Endothelial cell of umbilical vein (primary cell): ENCODE measurements at regions not wholly inside any gene's neighbourhood (a gene's known extent, or its start where the extent isn't known, plus 50 kb on each side); places are given as distances from the start of the nearest gene placed in this dataset.

ENCODE experiments used
- BruUV-seq: library from RNA; stranded (reverse); fragments of 400-500 nt; replicated peaks from 2 replicates; lab custom pipeline; 2021; lab: Mats Ljungman, UMichigan
- CTCF ChIA-PET: fragments of 300-600, 350-600 bp; sonication (Branson Sonifier 250); formaldehyde crosslinking; loops from one replicate; lab custom pipeline; 2021; ENCODE audit warnings: antibody characterized with exemption, inconsistent platforms; lab: Charles Lee
- POLR2A ChIA-PET: fragments of 300-600, 350-600 bp; sonication (Branson Sonifier 250); formaldehyde crosslinking; loops from one replicate; lab custom pipeline; 2021; ENCODE audit warnings: antibody characterized with exemption, inconsistent platforms; lab: Charles Lee
- DNase-seq: peaks from one replicate; pipeline ENCODE4 v3.0.0-alpha.2; 2011; ENCODE audit warnings: low read depth, low spot score
- FAIRE-seq: peaks from 2 replicates; lab custom pipeline; 2011; peaks lifted over from hg19 to GRCh38; lab: Jason Lieb, UNC
- H2AFZ ChIP-seq: 2 replicates; pipeline ENCODE4 v1.6.0; 2012; ENCODE audit warnings: low read depth, low read length, control low read depth, inconsistent platforms
- H3K27ac ChIP-seq: 2 replicates; pipeline ENCODE4 v1.5.1; 2011; ENCODE audit warnings: low read depth, mild to moderate bottlenecking, control low read depth, low read length, moderate library complexity; ENCODE audit not compliant: insufficient read depth
- H3K27me3 ChIP-seq, 2 experiments: 2 replicates each; pipeline versions ENCODE4 v1.6.0 to v1.6.1; 2011; ENCODE audit warnings: low read length in 2 of 2, mixed read lengths in 1 of 2; ENCODE audit not compliant: control insufficient read depth in 2 of 2, insufficient read depth in 2 of 2
- H3K36me3 ChIP-seq, 2 experiments: 2 replicates in 1 of 2; 3 replicates in 1 of 2; pipeline ENCODE4 v1.5.1; 2011; ENCODE audit warnings: low read length in 2 of 2, mild to moderate bottlenecking in 1 of 2, moderate library complexity in 1 of 2; ENCODE audit not compliant: control insufficient read depth in 2 of 2, insufficient read depth in 2 of 2; ENCODE audit errors: extremely low read depth in 1 of 2
- H3K4me1 ChIP-seq: 3 replicates; pipeline ENCODE4 v1.5.1; 2011; ENCODE audit warnings: mild to moderate bottlenecking, low read length; ENCODE audit not compliant: control insufficient read depth, insufficient read depth; ENCODE audit errors: extremely low read depth
- H3K4me2 ChIP-seq: 2 replicates; pipeline ENCODE4 v1.6.1; 2011; ENCODE audit warnings: low read length, control low read depth, mixed read lengths; ENCODE audit not compliant: insufficient read depth
- H3K4me3 ChIP-seq, 3 experiments: fragments of 200-600 bp in 1 of 3; sonication (generic), shearing (Covaris generic) in 1 of 3; replicated peaks in 1 of 3; 2 replicates each; pipeline ENCODE4 v1.5.1; 2011 to 2016; ENCODE audit warnings: control low read depth in 3 of 3, low read length in 3 of 3, mild to moderate bottlenecking in 2 of 3, inconsistent platforms in 1 of 3, low read depth in 1 of 3, moderate library complexity in 1 of 3; ENCODE audit not compliant: insufficient read depth in 1 of 3
- H3K79me2 ChIP-seq: 2 replicates; pipeline ENCODE4 v1.6.0; 2012; ENCODE audit warnings: low read length, inconsistent platforms; ENCODE audit not compliant: control insufficient read depth, insufficient read depth
- H3K9ac ChIP-seq: replicated peaks from 2 replicates; pipeline ENCODE3; 2011; ENCODE audit warnings: low read length, control low read depth; ENCODE audit not compliant: insufficient read depth; ENCODE audit errors: extremely low read depth
- H3K9me1 ChIP-seq: replicated peaks from 3 replicates; pipeline ENCODE4 v1.6.0; 2011; ENCODE audit warnings: mild to moderate bottlenecking, low read length; ENCODE audit not compliant: control insufficient read depth, insufficient read depth; ENCODE audit errors: extremely low read depth
- H3K9me3 ChIP-seq: replicated peaks from 2 replicates; pipeline ENCODE4 v1.5.1; 2012; ENCODE audit warnings: low read length, inconsistent platforms; ENCODE audit not compliant: control insufficient read depth, insufficient read depth
- H4K20me1 ChIP-seq: replicated peaks from 2 replicates; pipeline ENCODE3; 2011; ENCODE audit warnings: mild to moderate bottlenecking, low read length; ENCODE audit not compliant: control insufficient read depth, insufficient read depth; ENCODE audit errors: extremely low read depth
- EZH2 ChIP-seq: IDR thresholded peaks from 2 replicates; pipeline ENCODE4 v1.6.1; 2012; ENCODE audit warnings: borderline replicate concordance, low read depth, mild to moderate bottlenecking, moderate library complexity, low read length, inconsistent platforms; ENCODE audit not compliant: severe bottlenecking
- MYC ChIP-seq: IDR thresholded peaks from one replicate; pipeline ENCODE4 v1.6.1; 2011; ENCODE audit warnings: mild to moderate bottlenecking, low read depth, low read length
- POLR2AphosphoS5 ChIP-seq: IDR thresholded peaks from 2 replicates; pipeline ENCODE4 v1.6.1; 2012; ENCODE audit warnings: low read depth, mild to moderate bottlenecking, control low read depth, low read length, moderate library complexity; ENCODE audit not compliant: insufficient read depth
- dilution Hi-C: fragments of 300-500 bp; cut with MboI; formaldehyde crosslinking; loops from one replicate; pipeline ENCODE4 v1.15.0; 2019; ENCODE audit warnings: low sequenced_read_pairs; ENCODE audit not compliant: extremely low pct_ligation_motif_present
- intact Hi-C: fragments of 100-400 bp; cut with micrococcal nuclease; formaldehyde crosslinking; loops from one replicate; pipeline ENCODE4 v1.10.0; 2022
- TF ChIP-seq, protein P1 (sequence below), 2 donors: IDR thresholded peaks; 1 replicate in 1 of 2; 2 replicates in 1 of 2; pipeline ENCODE4 v1.5.1; 2011; ENCODE audit warnings: low read length in 2 of 2, mild to moderate bottlenecking in 2 of 2, moderate library complexity in 2 of 2, control low read depth in 1 of 2, inconsistent platforms in 1 of 2, low read depth in 1 of 2; ENCODE audit not compliant: insufficient read depth in 1 of 2; ENCODE audit errors: extremely low read depth in 1 of 2

GRCh38 chr10:14407567-14407966 is 76.8 kb upstream of the FRMD4A start:
- Histone ChIP-seq H3K4me2 (no peak overlapping the region), H2AFZ (no peak overlapping the region), H3K27ac (no peak overlapping the region), H3K9me3 (no peaks in the 10 kb centered on the region), H3K4me1 (no peaks in the 10 kb centered on the region), H4K20me1 (no peaks in the 10 kb centered on the region), H3K9ac (no peak overlapping the region), H3K79me2 (no peaks in the 10 kb centered on the region), H3K36me3 (no peaks in the 10 kb centered on the region), H3K9me1 (no peaks in the 10 kb centered on the region), H3K4me3 (no peak overlapping the region), H3K27me3 (peaks cover 20 to 32% of the 10 kb centered on the region in 2 experiments)
- TF ChIP-seq EZH2, result no peak
- no peak for TF ChIP-seq POLR2AphosphoS5
- no peak for TF ChIP-seq MYC
- TF ChIP-seq, protein P1, sequence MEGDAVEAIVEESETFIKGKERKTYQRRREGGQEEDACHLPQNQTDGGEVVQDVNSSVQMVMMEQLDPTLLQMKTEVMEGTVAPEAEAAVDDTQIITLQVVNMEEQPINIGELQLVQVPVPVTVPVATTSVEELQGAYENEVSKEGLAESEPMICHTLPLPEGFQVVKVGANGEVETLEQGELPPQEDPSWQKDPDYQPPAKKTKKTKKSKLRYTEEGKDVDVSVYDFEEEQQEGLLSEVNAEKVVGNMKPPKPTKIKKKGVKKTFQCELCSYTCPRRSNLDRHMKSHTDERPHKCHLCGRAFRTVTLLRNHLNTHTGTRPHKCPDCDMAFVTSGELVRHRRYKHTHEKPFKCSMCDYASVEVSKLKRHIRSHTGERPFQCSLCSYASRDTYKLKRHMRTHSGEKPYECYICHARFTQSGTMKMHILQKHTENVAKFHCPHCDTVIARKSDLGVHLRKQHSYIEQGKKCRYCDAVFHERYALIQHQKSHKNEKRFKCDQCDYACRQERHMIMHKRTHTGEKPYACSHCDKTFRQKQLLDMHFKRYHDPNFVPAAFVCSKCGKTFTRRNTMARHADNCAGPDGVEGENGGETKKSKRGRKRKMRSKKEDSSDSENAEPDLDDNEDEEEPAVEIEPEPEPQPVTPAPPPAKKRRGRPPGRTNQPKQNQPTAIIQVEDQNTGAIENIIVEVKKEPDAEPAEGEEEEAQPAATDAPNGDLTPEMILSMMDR (IDR thresholded peaks at IDR 0.05; ENCODE audit: extremely low read depth in 1 of 2, insufficient read depth in 1 of 2, low read depth in 1 of 2, low read length in 2 of 2), result no peak
- CTCF ChIA-PET, result no interaction called here
- FAIRE-seq (no peak), DNase-seq (no peak)
- POLR2A ChIA-PET, result no interaction called here
- intact Hi-C loops, result no loop called here
- BruUV-seq, result no TSS peak
- dilution Hi-C loops, result no loop called here
